Raji (cell line): ENCODE measurements at regions not wholly inside any gene's neighbourhood (a gene's known extent, or its start where the extent isn't known, plus 50 kb on each side); places are given as distances from the start of the nearest gene placed in this dataset.

Source experiments
- POLR2A ChIP-seq: IDR thresholded peaks from 2 replicates; pipeline ENCODE4 v1.6.1; 2011; ENCODE audit warnings: low read depth, low read length, control low read depth; ENCODE audit not compliant: insufficient read depth

- TF ChIP-seq POLR2A: no peak
Observed at GRCh38 chr16:13552062-13552959, 367.6 kb upstream of the ERCC4 start.

- no peak for TF ChIP-seq POLR2A
Observed at GRCh38 chr16:13552960-13553257, 367.0 kb upstream of the ERCC4 start.

DNA sequence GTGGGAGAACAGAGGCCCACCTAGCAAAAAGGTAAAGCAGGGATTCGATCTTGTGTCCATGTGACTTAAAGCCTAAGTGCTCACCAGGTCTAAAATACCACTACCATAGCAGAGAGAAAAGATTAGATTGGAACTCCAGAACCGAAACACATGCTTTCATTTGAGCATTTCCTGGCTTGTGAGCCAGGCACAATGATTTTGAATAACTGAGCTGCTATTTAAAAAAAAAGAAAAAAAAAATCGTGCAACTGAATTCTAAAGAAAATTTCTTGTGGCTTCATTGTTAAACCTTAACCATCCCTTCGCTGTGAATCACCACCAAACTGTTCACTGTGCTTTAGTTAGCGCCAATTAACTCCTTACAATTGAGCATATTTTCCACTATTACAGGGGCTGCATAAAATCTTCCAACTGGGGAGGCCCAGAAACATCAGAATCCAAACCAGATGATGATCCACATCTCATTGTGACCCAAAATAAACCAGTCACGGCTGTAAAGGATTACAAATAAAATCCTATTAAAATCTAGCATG is 366.4 kb upstream of the ERCC4 start:
- no peak for TF ChIP-seq POLR2A

GRCh38 chr16:13554005-13554404 is 365.9 kb upstream of the ERCC4 start:
- TF ChIP-seq POLR2A: no peak

- TF ChIP-seq POLR2A: no peak
Observed at GRCh38 chr16:13554643-13555042, 365.3 kb upstream of the ERCC4 start.

DNA sequence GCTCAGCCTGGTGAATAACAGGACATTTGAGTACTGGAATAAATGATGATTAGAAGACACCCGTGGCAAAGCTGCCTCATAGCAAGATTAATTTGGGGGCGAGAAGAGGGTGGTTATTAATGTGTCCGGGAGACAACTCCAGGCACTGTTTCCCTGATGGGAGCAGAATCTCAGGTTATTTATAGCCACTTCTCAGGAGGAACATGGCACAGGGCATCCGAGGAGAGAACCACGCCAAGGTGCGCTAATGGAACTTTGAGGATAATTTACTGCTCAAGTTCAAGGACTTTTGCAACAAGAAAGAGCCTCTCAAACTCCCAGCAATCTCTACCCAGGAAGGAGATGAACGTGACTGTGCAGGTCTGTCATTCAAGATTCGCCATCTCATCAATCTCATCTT is 362.5 kb upstream of the ERCC4 start:
- no peak for TF ChIP-seq POLR2A

DNA sequence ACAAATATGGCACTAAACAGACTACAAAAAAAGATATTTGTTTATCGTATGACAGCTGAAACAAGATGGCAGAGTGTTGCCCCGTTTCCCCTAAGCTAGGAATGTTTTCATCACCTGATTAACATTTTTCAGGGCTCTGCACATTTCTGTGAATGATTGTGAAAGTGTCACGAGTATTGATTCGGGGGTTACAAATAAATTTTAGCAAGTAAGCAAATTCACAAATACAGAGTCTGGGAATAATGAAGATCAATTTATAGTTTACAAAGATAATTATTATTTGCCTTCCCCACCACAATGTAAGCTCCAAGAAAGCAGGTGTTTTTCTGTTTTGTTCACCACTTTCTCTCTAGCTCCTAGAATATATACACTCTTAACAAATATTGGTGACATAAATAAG is 361.2 kb upstream of the ERCC4 start:
- no peak for TF ChIP-seq POLR2A

- no peak for TF ChIP-seq POLR2A
Observed at GRCh38 chr16:13559624-13560023, 360.3 kb upstream of the ERCC4 start.

DNA sequence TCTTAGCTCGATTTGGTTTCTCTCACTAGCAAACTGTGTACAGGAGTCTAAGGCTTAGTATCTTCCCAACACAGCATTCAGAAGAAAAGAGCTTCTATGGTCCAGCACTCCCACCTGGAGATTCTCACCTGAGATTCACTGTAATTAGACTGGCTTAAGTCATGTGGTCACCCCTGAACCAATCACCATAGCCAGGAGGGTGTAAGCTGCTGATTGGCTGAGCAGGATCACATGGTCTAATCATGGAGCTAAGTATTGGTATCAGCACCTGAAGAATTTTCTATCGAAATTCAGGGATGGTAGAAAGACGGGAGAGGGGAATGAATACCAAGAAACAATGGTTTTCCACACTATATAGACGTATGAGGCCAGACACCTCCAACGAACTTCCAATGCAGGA is 359.8 kb upstream of the ERCC4 start:
- TF ChIP-seq POLR2A: no peak

GRCh38 chr16:13561291-13562070 is 358.5 kb upstream of the ERCC4 start:
- TF ChIP-seq POLR2A: no peak

DNA sequence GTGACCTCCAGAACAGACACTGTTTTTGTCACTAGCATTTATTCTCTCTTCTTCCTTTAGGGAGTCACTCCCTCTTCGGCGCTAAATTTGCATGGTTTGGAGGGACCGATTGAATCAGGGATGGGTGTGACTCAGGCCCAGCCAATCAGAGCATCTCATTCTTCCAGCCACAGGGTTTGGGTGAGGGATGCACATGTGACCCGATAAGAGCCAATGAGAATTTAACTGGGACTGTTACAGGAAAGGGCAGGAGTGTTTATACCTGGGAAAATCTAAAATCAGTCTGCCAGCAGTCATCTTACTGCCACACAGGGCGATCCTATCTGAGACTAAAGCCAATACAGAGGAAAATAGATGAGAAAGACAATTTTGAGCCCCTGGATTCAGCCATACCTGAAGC is 351.2 kb upstream of the ERCC4 start:
- no peak for TF ChIP-seq POLR2A

DNA sequence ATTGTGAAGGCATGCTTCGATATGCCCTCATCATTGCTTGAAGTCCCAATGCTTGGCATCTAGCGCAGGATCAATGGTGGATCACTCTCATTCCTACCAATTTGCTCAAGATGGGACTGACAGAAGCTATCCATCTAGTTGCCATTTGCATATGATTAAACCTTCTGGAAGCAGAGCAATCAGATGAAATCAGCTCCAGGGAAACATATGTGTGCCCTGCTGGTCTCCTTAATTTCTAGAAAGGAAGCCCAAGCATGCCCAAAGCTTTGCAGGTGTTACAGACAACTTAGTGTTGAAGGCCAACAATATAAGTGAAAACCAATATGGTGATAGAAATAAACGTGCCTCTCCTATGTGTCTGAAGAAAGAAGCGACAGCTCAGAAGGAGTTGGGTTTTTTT is 350.0 kb upstream of the ERCC4 start:
- TF ChIP-seq POLR2A: no peak

- no peak for TF ChIP-seq POLR2A
Observed at GRCh38 chr16:13571036-13571435, 348.9 kb upstream of the ERCC4 start.

- TF ChIP-seq POLR2A: no peak
Observed at GRCh38 chr16:13573903-13574302, 346.1 kb upstream of the ERCC4 start.

- TF ChIP-seq POLR2A: no peak
Observed at GRCh38 chr16:13586051-13586450, 333.9 kb upstream of the ERCC4 start.

DNA sequence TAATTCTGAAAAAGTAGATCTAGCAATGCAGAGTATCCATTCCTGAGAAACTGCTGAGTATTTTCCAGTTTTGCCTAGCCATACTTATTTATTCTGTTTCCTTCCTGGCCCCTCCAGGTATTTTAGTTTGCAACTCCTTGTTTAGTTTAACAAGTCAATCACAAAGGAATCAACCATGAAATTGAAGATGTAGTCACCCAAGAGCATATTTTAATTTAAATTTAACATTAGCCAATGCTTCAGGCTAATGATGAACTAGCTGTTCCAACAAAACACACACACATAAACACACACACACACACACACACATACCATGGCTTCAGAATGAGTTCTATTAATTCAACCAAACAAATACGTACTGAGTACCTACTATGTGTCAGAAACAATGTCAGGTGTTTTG is 332.8 kb upstream of the ERCC4 start:
- TF ChIP-seq POLR2A: no peak
